A549 (cell line): ENCODE measurements at regions not wholly inside any gene's neighbourhood (a gene's known extent, or its start where the extent isn't known, plus 50 kb on each side); places are given as distances from the start of the nearest gene placed in this dataset.

ENCODE experiments used
- CEBPB ChIP-seq, 2 experiments: fragments of >200 bp in 1 of 2; sonication (Bioruptor Twin) in 1 of 2; formaldehyde crosslinking in 1 of 2; IDR thresholded peaks; 2 replicates each; pipeline ENCODE4 v1.6.1; 2012 to 2016
- EP300 ChIP-seq, 2 experiments: fragments of >200 bp; sonication (Bioruptor Twin); formaldehyde crosslinking; IDR thresholded peaks; 2 replicates in 1 of 2; 3 replicates in 1 of 2; pipeline ENCODE4 v1.6.1; 2016 to 2017
- MYC ChIP-seq: IDR thresholded peaks from 2 replicates; pipeline ENCODE4 v1.6.1; 2012; ENCODE audit warnings: mild to moderate bottlenecking, inconsistent platforms, low read length, improper control_type of control experiment, borderline replicate concordance
- POLR2A ChIP-seq: IDR thresholded peaks from 2 replicates; pipeline ENCODE4 v1.6.1; 2012; ENCODE audit warnings: mild to moderate bottlenecking, low read length
- RNF2 ChIP-seq: fragments of 200-600 bp; sonication (generic); IDR thresholded peaks from 2 replicates; pipeline ENCODE4 v1.6.1; 2016; ENCODE audit warnings: low read depth, mild to moderate bottlenecking, antibody characterized with exemption, moderate library complexity, borderline replicate concordance
- TF ChIP-seq, protein P1 (sequence below): fragments of >200 bp; sonication (Bioruptor Twin); formaldehyde crosslinking; IDR thresholded peaks from 3 replicates; pipeline ENCODE4 v1.5.1; 2016
- TF ChIP-seq, protein P2 (sequence below): fragments of 200-600 bp; sonication (generic); IDR thresholded peaks from 2 replicates; pipeline ENCODE4 v1.6.1; 2016; ENCODE audit warnings: antibody characterized with exemption, mild to moderate bottlenecking, moderate library complexity
- TF ChIP-seq, protein P3 (sequence below): fragments of 150-350 bp; IDR thresholded peaks from 2 replicates; pipeline ENCODE4 v1.6.1; 2014; ENCODE audit warnings: low read depth, mild to moderate bottlenecking, low read length

DNA sequence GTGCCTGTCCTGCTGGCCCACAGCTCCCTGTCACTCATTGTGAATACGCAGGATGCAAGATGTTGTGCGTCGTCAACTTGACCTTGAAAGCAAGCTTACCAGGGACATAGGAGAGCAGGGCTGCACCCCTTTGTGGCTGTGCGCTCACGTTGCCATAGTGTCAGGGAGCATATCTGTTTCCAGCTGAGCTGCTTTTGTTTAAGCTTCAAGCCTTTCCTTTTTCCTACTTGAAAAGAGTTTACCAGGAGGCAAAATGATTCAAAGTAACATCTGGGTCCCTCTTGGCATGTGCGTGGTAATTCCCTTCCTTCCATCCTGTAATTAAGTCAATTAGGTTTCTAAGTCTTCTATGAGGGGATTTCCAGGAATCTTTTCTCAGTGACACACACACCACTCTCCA is 537.1 kb downstream of the AJAP1 start:
- TF ChIP-seq, protein P1, sequence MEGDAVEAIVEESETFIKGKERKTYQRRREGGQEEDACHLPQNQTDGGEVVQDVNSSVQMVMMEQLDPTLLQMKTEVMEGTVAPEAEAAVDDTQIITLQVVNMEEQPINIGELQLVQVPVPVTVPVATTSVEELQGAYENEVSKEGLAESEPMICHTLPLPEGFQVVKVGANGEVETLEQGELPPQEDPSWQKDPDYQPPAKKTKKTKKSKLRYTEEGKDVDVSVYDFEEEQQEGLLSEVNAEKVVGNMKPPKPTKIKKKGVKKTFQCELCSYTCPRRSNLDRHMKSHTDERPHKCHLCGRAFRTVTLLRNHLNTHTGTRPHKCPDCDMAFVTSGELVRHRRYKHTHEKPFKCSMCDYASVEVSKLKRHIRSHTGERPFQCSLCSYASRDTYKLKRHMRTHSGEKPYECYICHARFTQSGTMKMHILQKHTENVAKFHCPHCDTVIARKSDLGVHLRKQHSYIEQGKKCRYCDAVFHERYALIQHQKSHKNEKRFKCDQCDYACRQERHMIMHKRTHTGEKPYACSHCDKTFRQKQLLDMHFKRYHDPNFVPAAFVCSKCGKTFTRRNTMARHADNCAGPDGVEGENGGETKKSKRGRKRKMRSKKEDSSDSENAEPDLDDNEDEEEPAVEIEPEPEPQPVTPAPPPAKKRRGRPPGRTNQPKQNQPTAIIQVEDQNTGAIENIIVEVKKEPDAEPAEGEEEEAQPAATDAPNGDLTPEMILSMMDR: no peak
- TF ChIP-seq POLR2A (no peak), CEBPB (IDR thresholded peaks at IDR 0.05) (no peak), RNF2 (no peak), EP300 (IDR thresholded peaks at IDR 0.05) (no peak), MYC (no peak)
- TF ChIP-seq, protein P2, sequence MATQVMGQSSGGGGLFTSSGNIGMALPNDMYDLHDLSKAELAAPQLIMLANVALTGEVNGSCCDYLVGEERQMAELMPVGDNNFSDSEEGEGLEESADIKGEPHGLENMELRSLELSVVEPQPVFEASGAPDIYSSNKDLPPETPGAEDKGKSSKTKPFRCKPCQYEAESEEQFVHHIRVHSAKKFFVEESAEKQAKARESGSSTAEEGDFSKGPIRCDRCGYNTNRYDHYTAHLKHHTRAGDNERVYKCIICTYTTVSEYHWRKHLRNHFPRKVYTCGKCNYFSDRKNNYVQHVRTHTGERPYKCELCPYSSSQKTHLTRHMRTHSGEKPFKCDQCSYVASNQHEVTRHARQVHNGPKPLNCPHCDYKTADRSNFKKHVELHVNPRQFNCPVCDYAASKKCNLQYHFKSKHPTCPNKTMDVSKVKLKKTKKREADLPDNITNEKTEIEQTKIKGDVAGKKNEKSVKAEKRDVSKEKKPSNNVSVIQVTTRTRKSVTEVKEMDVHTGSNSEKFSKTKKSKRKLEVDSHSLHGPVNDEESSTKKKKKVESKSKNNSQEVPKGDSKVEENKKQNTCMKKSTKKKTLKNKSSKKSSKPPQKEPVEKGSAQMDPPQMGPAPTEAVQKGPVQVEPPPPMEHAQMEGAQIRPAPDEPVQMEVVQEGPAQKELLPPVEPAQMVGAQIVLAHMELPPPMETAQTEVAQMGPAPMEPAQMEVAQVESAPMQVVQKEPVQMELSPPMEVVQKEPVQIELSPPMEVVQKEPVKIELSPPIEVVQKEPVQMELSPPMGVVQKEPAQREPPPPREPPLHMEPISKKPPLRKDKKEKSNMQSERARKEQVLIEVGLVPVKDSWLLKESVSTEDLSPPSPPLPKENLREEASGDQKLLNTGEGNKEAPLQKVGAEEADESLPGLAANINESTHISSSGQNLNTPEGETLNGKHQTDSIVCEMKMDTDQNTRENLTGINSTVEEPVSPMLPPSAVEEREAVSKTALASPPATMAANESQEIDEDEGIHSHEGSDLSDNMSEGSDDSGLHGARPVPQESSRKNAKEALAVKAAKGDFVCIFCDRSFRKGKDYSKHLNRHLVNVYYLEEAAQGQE: no peak
- TF ChIP-seq, protein P3, sequence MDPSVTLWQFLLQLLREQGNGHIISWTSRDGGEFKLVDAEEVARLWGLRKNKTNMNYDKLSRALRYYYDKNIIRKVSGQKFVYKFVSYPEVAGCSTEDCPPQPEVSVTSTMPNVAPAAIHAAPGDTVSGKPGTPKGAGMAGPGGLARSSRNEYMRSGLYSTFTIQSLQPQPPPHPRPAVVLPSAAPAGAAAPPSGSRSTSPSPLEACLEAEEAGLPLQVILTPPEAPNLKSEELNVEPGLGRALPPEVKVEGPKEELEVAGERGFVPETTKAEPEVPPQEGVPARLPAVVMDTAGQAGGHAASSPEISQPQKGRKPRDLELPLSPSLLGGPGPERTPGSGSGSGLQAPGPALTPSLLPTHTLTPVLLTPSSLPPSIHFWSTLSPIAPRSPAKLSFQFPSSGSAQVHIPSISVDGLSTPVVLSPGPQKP: no peak
